ENCODE measurements at regions not wholly inside any gene's neighbourhood (a gene's known extent, or its start where the extent isn't known, plus 50 kb on each side); places are given as distances from the start of the nearest gene placed in this dataset.

DNA sequence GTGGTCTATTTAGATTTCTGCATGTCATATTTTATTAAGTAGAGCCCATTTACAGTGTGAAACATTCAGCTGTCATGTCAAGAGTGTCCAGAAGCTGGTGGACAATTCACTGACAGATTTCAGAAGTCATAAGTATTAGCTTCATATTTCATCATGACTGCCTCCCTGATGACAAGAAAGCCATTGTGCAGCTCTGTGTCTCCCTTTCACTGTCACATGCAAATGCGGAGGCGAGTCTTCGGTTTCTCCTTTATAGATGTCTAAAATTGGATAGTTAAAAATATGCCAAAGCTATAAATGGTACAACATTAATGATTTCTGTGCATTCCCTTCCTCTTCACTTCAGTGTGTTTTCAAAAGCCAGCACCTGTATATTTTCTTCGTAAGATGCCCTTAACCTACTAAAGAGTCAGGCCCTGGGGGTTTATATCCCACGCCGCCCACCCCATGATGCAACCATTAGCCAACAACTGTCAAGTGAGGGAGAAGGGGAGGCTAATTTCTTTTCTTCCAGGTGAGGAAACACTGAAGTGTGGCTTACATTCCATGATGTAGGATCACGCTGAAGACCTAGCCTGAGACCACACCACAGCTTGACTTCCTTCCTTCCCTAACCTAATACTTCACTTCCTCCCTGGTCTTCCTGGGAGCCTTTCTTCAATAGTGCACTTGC, 99.6 kb upstream of the DDX18 start:
- no peak for DNase-seq (ENCODE audit: low spot score)

DNA sequence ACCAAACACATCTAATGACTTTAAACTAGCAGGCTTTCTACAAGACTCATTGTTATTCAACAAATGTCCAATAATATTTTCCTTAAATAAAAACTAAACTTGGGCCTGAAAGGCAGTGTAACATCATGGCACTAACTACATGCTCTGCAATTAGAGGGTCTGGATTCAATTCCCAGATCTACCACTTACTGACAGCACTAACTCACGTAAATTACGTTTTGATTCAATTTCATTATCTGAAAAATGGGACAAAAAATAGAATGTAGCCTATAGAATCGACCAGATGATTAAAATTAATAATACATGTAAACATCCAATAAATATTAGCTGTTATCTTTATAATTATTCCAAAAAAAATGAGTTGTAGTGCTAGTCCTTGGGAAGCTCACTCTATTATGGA, 98.0 kb upstream of the DDX18 start:
- no peak for DNase-seq (ENCODE audit: low spot score)

DNA sequence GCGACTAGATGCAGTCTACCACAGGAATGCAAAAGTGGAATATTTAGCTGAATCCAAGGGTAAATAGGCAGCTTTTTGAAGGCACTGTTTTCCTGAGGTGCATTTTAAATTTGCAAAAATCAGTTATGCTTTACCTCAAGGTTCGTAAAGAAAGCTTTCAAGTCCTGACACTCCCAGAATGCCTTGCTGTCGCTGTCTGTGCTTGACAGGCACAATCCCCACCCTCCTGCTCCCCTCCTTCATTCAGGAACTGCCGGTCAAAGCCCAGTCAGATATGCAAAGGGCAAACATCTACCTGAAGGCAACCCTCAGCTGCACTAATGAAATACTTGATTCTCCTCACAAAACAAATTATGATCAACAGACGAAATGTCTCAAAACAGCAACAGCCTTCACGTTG, 97.4 kb upstream of the DDX18 start:
- DNase-seq (ENCODE audit: low spot score): no peak

DNA sequence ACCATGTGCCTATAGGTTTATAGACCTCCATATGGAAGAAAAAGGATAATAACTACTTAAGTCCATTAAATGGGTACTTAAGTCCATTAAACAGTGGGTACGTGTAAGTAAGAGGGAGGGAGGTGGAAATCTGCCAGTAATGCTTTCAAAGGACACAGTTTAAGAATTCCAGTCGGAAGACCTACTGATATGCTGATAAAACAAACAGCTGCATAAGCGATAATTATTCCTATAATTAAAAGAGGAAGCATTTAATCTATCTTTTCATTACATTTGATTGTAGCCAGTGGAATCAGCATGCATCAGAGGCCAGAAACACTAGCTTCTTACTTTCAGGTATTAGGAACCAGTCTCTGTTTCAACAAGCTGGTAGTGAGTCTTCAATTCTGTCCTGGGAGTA, 96.4 kb upstream of the DDX18 start:
- DNase-seq (ENCODE audit: low spot score): no peak

DNA sequence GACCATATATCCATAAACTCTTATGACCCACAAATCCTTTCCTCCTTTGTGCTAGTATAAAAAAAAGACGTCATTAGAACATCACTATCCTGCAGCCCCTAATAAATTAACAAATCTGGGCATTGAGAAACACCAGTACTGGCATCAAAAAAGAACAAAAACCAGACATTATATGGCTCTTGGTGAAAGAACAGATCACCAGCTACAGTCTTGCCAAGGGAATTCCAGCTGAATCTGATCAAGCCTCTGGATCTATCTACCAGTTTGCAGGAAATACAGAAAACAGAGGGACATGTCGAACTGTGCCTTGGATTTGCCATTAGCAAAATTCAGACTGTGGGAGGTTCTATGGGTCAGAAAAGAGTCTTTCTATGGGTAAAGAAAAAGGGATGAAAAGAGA, 93.7 kb upstream of the DDX18 start:
- DNase-seq (ENCODE audit: low spot score): no peak

DNA sequence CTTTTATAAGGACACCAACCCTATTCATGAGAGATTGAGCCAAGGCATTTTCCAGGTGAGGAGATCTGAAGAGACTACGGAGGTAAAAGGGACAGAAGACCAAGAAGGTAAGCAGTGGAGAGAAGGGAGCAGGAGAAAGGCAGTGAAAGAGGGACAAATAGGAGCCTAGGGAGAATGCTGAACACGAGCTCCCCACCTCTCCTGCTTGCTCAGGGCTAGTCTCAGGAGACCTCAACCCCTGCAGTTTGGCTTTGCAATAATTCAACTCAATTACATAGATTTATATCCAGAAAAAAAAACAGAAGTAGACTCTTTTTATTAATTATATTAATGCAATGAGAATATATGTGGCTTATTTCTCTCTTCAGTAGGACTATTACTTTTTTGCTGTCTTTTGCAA, 91.0 kb upstream of the DDX18 start:
- no peak for DNase-seq (ENCODE audit: low spot score)

DNA sequence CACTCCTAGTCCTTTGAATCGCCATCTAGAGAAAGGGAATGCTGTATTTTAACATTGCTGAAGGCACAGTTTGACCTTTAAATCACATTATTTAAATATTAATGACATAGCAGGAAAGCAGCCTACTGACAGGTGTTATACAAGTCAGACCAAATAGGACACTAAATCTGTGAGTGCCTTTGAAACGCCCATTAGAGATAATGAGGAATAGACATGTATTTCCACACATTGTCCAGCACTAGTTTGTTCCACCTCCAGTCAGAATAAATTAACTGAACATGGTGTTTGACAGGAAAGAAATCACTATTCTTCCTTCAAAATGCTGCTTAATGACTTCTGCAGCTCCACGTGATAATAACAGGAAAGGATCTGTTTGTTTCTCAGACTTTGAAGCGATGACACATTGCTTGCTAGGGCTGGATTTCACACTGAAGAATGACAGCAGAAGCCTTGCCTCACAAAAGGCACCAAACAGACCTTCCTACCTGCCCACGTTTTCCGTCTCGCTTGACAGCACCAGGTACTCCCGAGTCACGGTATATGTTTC, 90.5 kb upstream of the DDX18 start:
- DNase-seq (ENCODE audit: low spot score): no peak

DNA sequence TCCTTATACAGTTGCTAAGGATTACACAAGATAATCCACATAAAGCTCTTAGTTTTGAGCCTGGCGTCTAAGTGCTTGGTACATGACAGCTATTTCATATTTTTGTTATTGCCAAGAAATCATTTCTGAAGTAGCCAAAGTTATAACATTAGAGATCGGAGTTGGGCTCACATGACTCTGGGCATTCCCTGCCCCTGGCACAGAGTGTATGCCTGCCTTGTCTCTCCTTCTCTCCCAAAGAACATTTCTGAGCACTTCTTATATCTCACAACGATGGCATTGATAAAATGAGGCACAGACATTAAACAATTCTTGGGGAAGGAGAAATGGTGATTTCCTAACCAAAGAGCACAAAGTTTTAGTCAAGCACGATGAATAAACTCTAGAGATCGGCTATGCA, 87.7 kb upstream of the DDX18 start:
- no peak for DNase-seq (ENCODE audit: low spot score)

DNA sequence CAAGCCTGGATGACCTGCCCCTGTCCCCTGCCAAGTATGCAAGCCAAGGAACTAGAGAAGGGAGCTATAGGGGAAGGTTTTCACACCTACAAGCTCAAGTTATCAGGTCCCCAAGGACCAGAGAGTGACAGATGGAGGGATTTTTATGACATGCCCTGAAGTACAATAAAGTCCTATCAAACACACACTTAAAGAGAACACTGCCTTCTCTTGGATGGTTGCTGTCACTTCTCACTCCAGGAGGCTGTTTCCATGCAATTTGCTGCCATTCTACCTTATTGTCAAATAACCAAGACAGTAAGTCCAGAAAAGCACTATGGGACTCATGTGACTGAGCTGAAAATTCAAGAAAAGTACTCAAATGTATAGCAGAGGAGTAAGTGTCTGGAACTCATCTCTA, 76.6 kb upstream of the DDX18 start:
- no peak for DNase-seq (ENCODE audit: low spot score)

DNA sequence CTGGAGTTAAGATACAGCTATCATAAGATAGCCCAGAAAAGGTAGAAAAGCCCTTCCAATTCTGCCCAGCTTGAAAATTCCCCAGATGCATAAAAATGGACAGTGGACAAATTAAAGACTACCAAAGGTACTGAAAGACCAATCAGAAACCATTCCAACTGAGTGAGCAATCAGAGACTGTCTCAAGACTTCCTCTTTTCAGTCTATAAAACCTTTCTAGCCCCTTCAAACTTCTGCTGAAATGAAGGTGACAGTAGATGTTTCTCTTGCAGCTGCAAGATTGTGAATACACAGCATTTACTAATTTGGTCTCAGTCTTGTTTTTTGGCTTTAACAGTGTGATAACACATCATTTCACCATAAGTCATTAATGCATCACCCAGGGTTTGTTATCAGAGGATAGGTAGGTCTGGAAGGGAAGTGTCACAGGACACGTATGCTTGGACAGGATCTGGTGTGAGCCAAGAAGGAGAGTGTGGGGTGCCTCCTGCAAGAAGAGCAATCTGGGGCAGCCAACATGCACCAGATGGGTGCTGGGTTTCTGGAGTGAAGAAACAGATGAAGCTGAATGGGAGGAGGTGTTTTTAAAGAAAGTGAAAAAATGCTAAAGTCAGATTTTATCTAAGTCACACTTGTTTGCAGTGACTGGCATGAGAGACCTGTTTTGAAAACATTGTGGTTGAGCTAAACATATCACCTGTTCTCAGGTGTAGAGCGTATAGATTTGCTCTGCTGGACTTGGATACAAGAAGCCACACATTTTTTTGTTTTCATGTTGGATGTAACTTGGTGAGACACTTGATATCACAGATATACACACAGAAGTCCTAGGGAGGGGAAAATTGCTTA, 75.3 kb upstream of the DDX18 start:
- DNase-seq (ENCODE audit: low spot score): no peak

DNA sequence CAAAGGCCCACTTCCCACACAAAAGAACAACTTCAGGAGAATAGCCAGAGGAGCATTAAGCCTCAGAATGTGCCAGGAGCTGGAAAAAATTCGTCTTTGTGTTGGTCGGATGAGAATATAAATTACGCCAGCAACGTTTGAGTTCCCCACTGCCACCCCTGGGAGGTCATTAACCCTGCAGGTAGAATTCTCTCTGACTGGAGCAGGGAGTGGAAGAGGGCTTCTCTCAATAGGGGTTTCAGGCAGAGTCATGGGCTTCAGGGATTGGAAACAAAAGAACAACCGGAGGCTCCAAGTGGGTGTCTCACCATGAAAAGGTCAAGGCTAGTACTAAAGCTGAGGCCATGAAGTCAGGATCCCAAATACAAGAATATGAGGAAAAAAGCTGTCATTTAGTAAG, 69.0 kb upstream of the DDX18 start:
- DNase-seq (ENCODE audit: low spot score): no peak

DNA sequence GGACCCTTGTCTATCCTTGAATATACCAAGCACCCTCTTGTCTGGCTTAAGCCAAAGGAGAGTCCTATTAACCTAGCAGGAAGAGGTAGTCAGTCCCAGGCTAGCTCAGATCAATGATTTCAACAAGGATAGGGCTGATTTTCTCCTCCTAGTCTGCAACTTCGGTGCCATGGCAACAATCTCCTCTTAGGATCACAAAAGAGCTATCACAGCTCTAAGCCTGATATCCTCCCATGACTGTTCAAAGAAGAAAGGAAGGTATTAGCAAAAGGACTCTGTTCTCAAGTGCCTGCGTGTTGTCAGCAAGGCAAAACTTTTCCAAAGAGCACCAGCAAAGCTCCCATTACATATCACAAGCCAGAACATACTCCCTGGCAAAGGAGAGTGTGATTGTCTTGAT, 58.7 kb upstream of the DDX18 start:
- DNase-seq (ENCODE audit: low spot score): no peak

DNA sequence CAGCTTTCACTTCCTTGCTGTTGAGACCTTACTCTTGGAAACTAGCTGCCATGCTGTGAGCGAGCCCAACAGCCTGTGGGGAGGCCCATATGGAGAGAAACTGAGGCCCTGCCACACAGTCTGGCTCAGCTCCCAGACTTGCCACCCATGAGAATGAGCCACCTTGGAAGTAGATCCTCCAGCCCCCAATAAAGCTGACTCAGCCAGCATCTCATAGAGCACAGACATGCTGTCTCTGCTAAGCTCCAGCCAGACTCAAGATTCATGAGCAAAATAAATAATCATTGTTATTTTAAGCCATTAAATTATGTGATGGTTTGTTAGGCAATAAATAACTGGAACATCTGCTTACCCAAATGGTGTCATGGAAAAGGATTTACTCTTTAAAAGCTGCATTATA, 53.6 kb upstream of the DDX18 start:
- DNase-seq (ENCODE audit: low spot score): no peak

DNA sequence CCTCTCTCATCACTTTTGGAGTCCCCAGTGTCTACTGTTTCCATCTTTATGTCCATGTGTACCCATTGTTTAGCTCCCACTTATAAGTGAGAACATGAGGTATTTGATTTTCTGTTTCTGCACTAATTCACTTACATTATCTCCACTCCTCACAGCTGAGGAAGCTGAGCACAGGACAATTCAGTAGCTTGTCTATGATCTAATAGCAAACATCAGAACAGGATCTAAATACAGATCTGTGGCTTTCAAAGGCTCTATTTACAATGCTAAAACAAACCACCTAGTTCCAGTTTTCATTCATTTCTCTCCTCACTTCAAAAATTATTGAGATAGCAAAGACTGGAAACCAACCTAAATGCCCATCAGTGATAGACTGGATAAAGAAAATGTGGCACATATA, 52.0 kb upstream of the DDX18 start:
- no peak for DNase-seq (ENCODE audit: low spot score)

DNA sequence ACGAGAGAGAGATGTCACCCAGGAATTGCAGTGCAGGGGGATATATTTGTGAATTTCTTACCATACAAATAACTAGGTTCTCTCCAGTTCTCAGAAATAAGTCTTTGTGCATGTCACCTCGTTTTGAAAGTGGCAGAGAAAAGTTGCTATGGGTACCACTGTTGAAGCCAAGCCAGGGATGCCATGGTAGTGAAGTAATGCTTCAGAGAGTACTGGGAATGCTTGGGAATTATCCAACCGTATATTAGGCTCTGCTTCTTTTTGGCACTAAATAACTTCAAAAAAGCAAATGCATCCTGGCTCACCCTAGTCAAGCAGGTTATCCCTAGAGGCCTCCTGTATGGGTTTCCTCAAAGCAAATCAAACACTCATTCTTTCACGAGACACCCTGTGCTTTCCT, 50.7 kb upstream of the DDX18 start:
- DNase-seq (ENCODE audit: low spot score): peak; percentile 4
